GM12878 (cell line): ENCODE measurements at regions not wholly inside any gene's neighbourhood (a gene's known extent, or its start where the extent isn't known, plus 50 kb on each side); places are given as distances from the start of the nearest gene placed in this dataset.

Experiments
- ATF7 ChIP-seq: fragments of 450-650 bp; IDR thresholded peaks from 2 replicates; pipeline ENCODE4 v1.6.1; 2016; ENCODE audit warnings: low read depth, mild to moderate bottlenecking
- BACH1 ChIP-seq: fragments of 450-650 bp; IDR thresholded peaks from 2 replicates; pipeline ENCODE4 v1.6.1; 2017; ENCODE audit warnings: mild to moderate bottlenecking, borderline replicate concordance
- BCL11A ChIP-seq: IDR thresholded peaks from 2 replicates; pipeline ENCODE4 v1.6.1; 2011; ENCODE audit warnings: low read depth, low read length
- BHLHE40 ChIP-seq, 2 experiments: fragments of 450-650 bp in 1 of 2; IDR thresholded peaks; 2 replicates each; pipeline ENCODE4 v1.6.1; 2011 to 2017; ENCODE audit warnings: low read depth in 2 of 2, borderline replicate concordance in 1 of 2, improper control_type of control experiment in 1 of 2, low read length in 1 of 2, mild to moderate bottlenecking in 1 of 2
- CBX3 ChIP-seq: fragments of 200-600 bp; sonication (generic); IDR thresholded peaks from 2 replicates; pipeline ENCODE4 v1.6.1; 2016; ENCODE audit warnings: low read depth, borderline replicate concordance
- CTCF ChIP-seq, 3 experiments: IDR thresholded peaks in 2 of 3; conservative IDR thresholded peaks in 1 of 3; 2 replicates each; pipeline ENCODE4 v1.5.1; 2011; ENCODE audit warnings: low read depth in 3 of 3, low read length in 3 of 3, mild to moderate bottlenecking in 3 of 3, control low read depth in 2 of 3, moderate library complexity in 2 of 3, inconsistent platforms in 1 of 3, mixed read lengths in 1 of 3; ENCODE audit not compliant: control insufficient read depth in 2 of 3, insufficient read depth in 1 of 3; ENCODE audit errors: extremely low read depth in 1 of 3
- NR2C1 ChIP-seq: fragments of 450-650 bp; IDR thresholded peaks from 2 replicates; pipeline ENCODE4 v1.6.1; 2017; ENCODE audit warnings: antibody characterized with exemption, mild to moderate bottlenecking, moderate library complexity
- SMC3 ChIP-seq: IDR thresholded peaks from 2 replicates; pipeline ENCODE4 v1.6.1; 2011; ENCODE audit warnings: low read length, improper control_type of control experiment, borderline replicate concordance
- TF ChIP-seq, protein P1 (sequence below): IDR thresholded peaks from 2 replicates; pipeline ENCODE4 v1.6.1; 2011; ENCODE audit warnings: borderline replicate concordance, low read depth, mild to moderate bottlenecking, moderate library complexity, mixed read lengths, low read length; ENCODE audit not compliant: insufficient read depth; ENCODE audit errors: extremely low read length

- TF ChIP-seq ATF7 (no peak), BACH1 (no peak), CBX3 (no peak), NR2C1 (no peak), BHLHE40 (IDR thresholded peaks at IDR 0.05; ENCODE audit: borderline replicate concordance in 1 of 2, low read depth in 2 of 2, low read length in 1 of 2) (no peak), SMC3 (no peak), BCL11A (no peak), CTCF (IDR thresholded peaks at IDR 0.05 in 2 of 3, conservative IDR thresholded peaks at IDR 0.05 in 1 of 3; ENCODE audit: control insufficient read depth in 2 of 3, extremely low read depth in 1 of 3, insufficient read depth in 1 of 3, low read depth in 3 of 3, low read length in 3 of 3) (no peak)
- TF ChIP-seq, protein P1, sequence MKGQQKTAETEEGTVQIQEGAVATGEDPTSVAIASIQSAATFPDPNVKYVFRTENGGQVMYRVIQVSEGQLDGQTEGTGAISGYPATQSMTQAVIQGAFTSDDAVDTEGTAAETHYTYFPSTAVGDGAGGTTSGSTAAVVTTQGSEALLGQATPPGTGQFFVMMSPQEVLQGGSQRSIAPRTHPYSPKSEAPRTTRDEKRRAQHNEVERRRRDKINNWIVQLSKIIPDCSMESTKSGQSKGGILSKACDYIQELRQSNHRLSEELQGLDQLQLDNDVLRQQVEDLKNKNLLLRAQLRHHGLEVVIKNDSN: no peak
These were observed 430.3 kb upstream of the MAOA start for GRCh38 chrX:43225626-43226328.
